ENCODE measurements at regions not wholly inside any gene's neighbourhood (a gene's known extent, or its start where the extent isn't known, plus 50 kb on each side); places are given as distances from the start of the nearest gene placed in this dataset.

DNA sequence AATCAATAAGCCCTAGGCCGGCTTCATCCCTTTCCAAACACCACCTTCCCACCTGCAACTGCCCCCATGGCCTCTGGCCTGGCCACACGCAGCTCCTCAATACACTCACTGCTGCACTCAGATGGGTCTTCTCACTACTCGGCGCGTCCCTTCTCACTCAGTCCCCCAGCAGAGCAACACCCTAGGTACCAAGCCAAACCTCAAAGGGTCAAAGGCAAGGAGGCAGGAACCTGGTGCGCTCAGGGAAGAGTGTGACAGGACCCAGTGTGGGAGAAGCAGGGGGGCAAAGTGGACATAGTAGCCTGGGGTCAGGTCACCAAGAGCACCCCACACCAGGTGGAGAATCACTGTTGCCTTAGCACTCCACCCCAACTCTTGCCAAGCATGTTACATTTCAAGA lies 90.6 kb downstream of the TTC32 start:
- TF ChIP-seq, protein P1, sequence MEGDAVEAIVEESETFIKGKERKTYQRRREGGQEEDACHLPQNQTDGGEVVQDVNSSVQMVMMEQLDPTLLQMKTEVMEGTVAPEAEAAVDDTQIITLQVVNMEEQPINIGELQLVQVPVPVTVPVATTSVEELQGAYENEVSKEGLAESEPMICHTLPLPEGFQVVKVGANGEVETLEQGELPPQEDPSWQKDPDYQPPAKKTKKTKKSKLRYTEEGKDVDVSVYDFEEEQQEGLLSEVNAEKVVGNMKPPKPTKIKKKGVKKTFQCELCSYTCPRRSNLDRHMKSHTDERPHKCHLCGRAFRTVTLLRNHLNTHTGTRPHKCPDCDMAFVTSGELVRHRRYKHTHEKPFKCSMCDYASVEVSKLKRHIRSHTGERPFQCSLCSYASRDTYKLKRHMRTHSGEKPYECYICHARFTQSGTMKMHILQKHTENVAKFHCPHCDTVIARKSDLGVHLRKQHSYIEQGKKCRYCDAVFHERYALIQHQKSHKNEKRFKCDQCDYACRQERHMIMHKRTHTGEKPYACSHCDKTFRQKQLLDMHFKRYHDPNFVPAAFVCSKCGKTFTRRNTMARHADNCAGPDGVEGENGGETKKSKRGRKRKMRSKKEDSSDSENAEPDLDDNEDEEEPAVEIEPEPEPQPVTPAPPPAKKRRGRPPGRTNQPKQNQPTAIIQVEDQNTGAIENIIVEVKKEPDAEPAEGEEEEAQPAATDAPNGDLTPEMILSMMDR (IDR thresholded peaks at IDR 0.05): no peak
- no peak for TF ChIP-seq POLR2A (IDR thresholded peaks at IDR 0.05)
- TF ChIP-seq EP300 (IDR thresholded peaks at IDR 0.05): no peak
